HepG2 (cell line): ENCODE measurements at regions not wholly inside any gene's neighbourhood (a gene's known extent, or its start where the extent isn't known, plus 50 kb on each side); places are given as distances from the start of the nearest gene placed in this dataset.

Experiments
- ATAC-seq: fragments of 200-7000 bp; cut with Tn5 transposase; 3 replicates; pipeline ENCODE4 v1.9.1; 2020; ENCODE audit warnings: mild to moderate bottlenecking, moderate library complexity
- BruUV-seq: library from RNA; stranded (reverse); fragments of 400-500 nt; replicated peaks from 2 replicates; lab custom pipeline; 2021; lab: Mats Ljungman, UMichigan
- CTCF ChIA-PET: fragments of 300-600 bp; formaldehyde crosslinking; extraction: SDS; loops from one replicate; lab custom pipeline; 2021; ENCODE audit warnings: low total read pairs, inconsistent platforms, low intra/inter-chr PET ratio; lab: Yijun Ruan, JAX
- POLR2A ChIA-PET: fragments of 350-600 bp; sonication (Branson Sonifier 250); formaldehyde crosslinking; loops from one replicate; lab custom pipeline; 2020; ENCODE audit warnings: antibody characterized with exemption, inconsistent platforms; lab: Yijun Ruan, JAX
- DNase-seq: peaks from one replicate; pipeline ENCODE4 v3.0.0-alpha.2; 2015; ENCODE audit warnings: low spot score
- FAIRE-seq: peaks from 3 replicates; lab custom pipeline; 2011; peaks lifted over from hg19 to GRCh38; lab: Jason Lieb, UNC
- H2AFZ ChIP-seq: one replicate; pipeline ENCODE4 v1.6.1; 2011; ENCODE audit warnings: low read length, inconsistent platforms
- H3K27ac ChIP-seq: fragments of 300-600 bp; 3 replicates; pipeline ENCODE4 v1.8.0; 2011; ENCODE audit warnings: mixed run types, mild to moderate bottlenecking, mixed read lengths, low read length, inconsistent platforms; ENCODE audit not compliant: insufficient read depth; ENCODE audit errors: extremely low read length
- H3K27me3 ChIP-seq, 2 experiments: fragments of 200-600 bp in 1 of 2; 2 replicates in 1 of 2; 3 replicates in 1 of 2; pipeline versions ENCODE4 v1.6.0 to v1.8.0; 2011; ENCODE audit warnings: low read length in 2 of 2, mild to moderate bottlenecking in 2 of 2, moderate library complexity in 2 of 2, inconsistent platforms in 1 of 2; ENCODE audit not compliant: insufficient read depth in 2 of 2, control insufficient read depth in 1 of 2
- H3K36me3 ChIP-seq, 2 experiments: fragments of 200-600 bp in 1 of 2; replicated peaks in 1 of 2; 2 replicates in 1 of 2; 3 replicates in 1 of 2; pipeline versions ENCODE4 v1.5.1 to v1.8.0; 2011; ENCODE audit warnings: low read length in 2 of 2, inconsistent platforms in 1 of 2; ENCODE audit not compliant: insufficient read depth in 2 of 2, control insufficient read depth in 1 of 2
- H3K4me1 ChIP-seq: 2 replicates; pipeline ENCODE4 v1.5.1; 2012; ENCODE audit warnings: low read length, inconsistent platforms; ENCODE audit not compliant: insufficient read depth
- H3K4me2 ChIP-seq: 2 replicates; pipeline ENCODE4 v1.6.0; 2011; ENCODE audit warnings: low read depth, low read length, inconsistent platforms
- H3K4me3 ChIP-seq, 3 experiments: fragments of 200-600 bp in 1 of 3; sonication (generic), shearing (Covaris generic) in 1 of 3; replicated peaks in 1 of 3; 2 replicates each; pipeline ENCODE4 v1.5.1; 2011 to 2016; ENCODE audit warnings: low read length in 3 of 3, inconsistent platforms in 2 of 3, low read depth in 2 of 3, mild to moderate bottlenecking in 2 of 3, control low read depth in 1 of 3, mixed read lengths in 1 of 3; ENCODE audit not compliant: insufficient read depth in 1 of 3
- H3K79me2 ChIP-seq: one replicate; pipeline ENCODE4 v1.6.1; 2011; ENCODE audit warnings: low read length, inconsistent platforms; ENCODE audit not compliant: insufficient read depth
- H3K9ac ChIP-seq: 2 replicates; pipeline ENCODE4 v1.6.0; 2011; ENCODE audit warnings: mild to moderate bottlenecking, low read depth, low read length, inconsistent platforms; ENCODE audit not compliant: insufficient read depth
- H3K9me3 ChIP-seq: 2 replicates; pipeline ENCODE4 v1.5.1; 2012; ENCODE audit warnings: mild to moderate bottlenecking, low read length
- H4K20me1 ChIP-seq: 2 replicates; pipeline ENCODE4 v1.6.0; 2011; ENCODE audit warnings: inconsistent platforms, mild to moderate bottlenecking, low read length, moderate library complexity; ENCODE audit not compliant: insufficient read depth
- CREB1 ChIP-seq, 2 experiments: fragments of 450-650 bp in 1 of 2; IDR thresholded peaks; 2 replicates each; pipeline ENCODE4 v1.6.1; 2016 to 2017; ENCODE audit warnings: control low read depth in 1 of 2, mild to moderate bottlenecking in 1 of 2, missing compliant biosample characterization in 1 of 2, missing genetic modification characterization in 1 of 2
- IRF1 ChIP-seq: sonication (generic); formaldehyde crosslinking; IDR thresholded peaks from 2 replicates; pipeline ENCODE4 v1.4.0; 2020; ENCODE audit warnings: low read depth, mild to moderate bottlenecking, missing genetic modification reagents
- RXRA ChIP-seq: sonication (generic); formaldehyde crosslinking; IDR thresholded peaks from 2 replicates; pipeline ENCODE4 v1.5.1; 2020; ENCODE audit warnings: missing genetic modification reagents
- ZBTB49 ChIP-seq: sonication (generic); formaldehyde crosslinking; IDR thresholded peaks from 2 replicates; pipeline ENCODE4 v1.4.0; 2020; ENCODE audit warnings: missing genetic modification reagents, borderline replicate concordance
- ZNF407 ChIP-seq: sonication (generic); formaldehyde crosslinking; IDR thresholded peaks from one replicate; pipeline ENCODE4 v1.5.1; 2020; ENCODE audit warnings: mild to moderate bottlenecking, missing genetic modification reagents; ENCODE audit errors: not compliant biosample characterization
- ZNF891 ChIP-seq: sonication (generic); formaldehyde crosslinking; IDR thresholded peaks from 2 replicates; pipeline ENCODE4 v1.5.0; 2020; ENCODE audit warnings: mild to moderate bottlenecking, missing genetic modification reagents
- WGBS: methylation state at CpG from one replicate; pipeline ENCODE4 v1.1.6; 2017; ENCODE audit warnings: low lambda C conversion rate; 5-methylcytosine and 5-hydroxymethylcytosine counted together
- in situ Hi-C: cut with HindIII; loops from 2 replicates; pipeline ENCODE4 v1.10.0; 2017; ENCODE audit warnings: low pct_unique_long_range_greater_than_20kb; ENCODE audit not compliant: extremely low pct_ligation_motif_present
- intact Hi-C: fragments of 100-400 bp; cut with micrococcal nuclease; formaldehyde crosslinking; loops from one replicate; pipeline ENCODE4 v1.10.0; 2022; ENCODE audit not compliant: unreplicated experiment

- 9% methylated on average over 5 of the region's 5 CpGs for WGBS
- H3K27ac ChIP-seq = no peak overlapping the region
- CTCF ChIA-PET = no interaction called here
- no peaks in the 10 kb centered on the region for H3K79me2 ChIP-seq
- FAIRE-seq (no peak), DNase-seq (no peak), ATAC-seq (no peak)
- POLR2A ChIA-PET = no interaction called here
- no peaks in the 10 kb centered on the region for H3K9me3 ChIP-seq
- H3K36me3 ChIP-seq = no peaks in the 10 kb centered on the region
- no peak overlapping the region for H3K4me2 ChIP-seq
- H3K9ac ChIP-seq = no peak overlapping the region
- TF ChIP-seq CREB1 (IDR thresholded peaks at IDR 0.05) = peak; percentile 31; the same call in 1 of the 2 replicates
- TF ChIP-seq CREB1 (CRISPR knock-in tag; IDR thresholded peaks at IDR 0.05) = no peak
- TF ChIP-seq ZBTB49 (CRISPR knock-in tag) = no peak
- H2AFZ ChIP-seq = no peak overlapping the region
- H3K4me3 ChIP-seq = no peak overlapping the region
- H3K4me1 ChIP-seq = no peaks in the 10 kb centered on the region
- H4K20me1 ChIP-seq = no peaks in the 10 kb centered on the region
- H3K27me3 ChIP-seq = peaks cover 1 to 4% of the 10 kb centered on the region in 2 experiments; a peak in 1 of 5 replicates
- intact Hi-C loops (no loop called here), in situ Hi-C loops (no loop called here)
- BruUV-seq = no TSS peak
Measured at GRCh38 chr20:57034001-57034400, 232.4 kb downstream of the BMP7 start.

GRCh38 chr20:57037689-57038088, 228.8 kb downstream of the BMP7 start:
- CTCF ChIA-PET = no interaction called here
- Histone ChIP-seq H3K36me3 (no peaks in the 10 kb centered on the region), H3K79me2 (no peaks in the 10 kb centered on the region), H3K9me3 (no peaks in the 10 kb centered on the region), H4K20me1 (no peaks in the 10 kb centered on the region), H3K27ac (no peak overlapping the region), H2AFZ (no peak overlapping the region), H3K9ac (no peak overlapping the region), H3K4me3 (no peak overlapping the region), H3K27me3 (peaks cover 0 to 1% of the 10 kb centered on the region in 2 experiments; a peak in 1 of 5 replicates), H3K4me2 (no peak overlapping the region), H3K4me1 (no peaks in the 10 kb centered on the region)
- in situ Hi-C loops (no loop called here), intact Hi-C loops (no loop called here)
- 20% methylated on average over 3 of the region's 3 CpGs for WGBS
- ATAC-seq (no peak), FAIRE-seq (no peak), DNase-seq (no peak)
- BruUV-seq = no TSS peak
- POLR2A ChIA-PET = no interaction called here
- no peak for TF ChIP-seq IRF1
- no peak for TF ChIP-seq ZNF891 (CRISPR knock-in tag)
- no peak for TF ChIP-seq ZNF407 (CRISPR knock-in tag)
- TF ChIP-seq RXRA = no peak
